HL-60 (cell line): ENCODE measurements at regions not wholly inside any gene's neighbourhood (a gene's known extent, or its start where the extent isn't known, plus 50 kb on each side); places are given as distances from the start of the nearest gene placed in this dataset.

Source experiments
- DNase-seq, 2 experiments: peaks; one replicate each; pipeline ENCODE4 v3.0.0-alpha.2; 2010 to 2020; ENCODE audit warnings: low read depth in 1 of 2, low spot score in 1 of 2
- H3K27ac ChIP-seq: fragments of 250-450 bp; sonication (Bioruptor Pico); replicated peaks from 2 replicates; pipeline ENCODE4 v1.5.1; 2020; ENCODE audit warnings: mild to moderate bottlenecking, moderate library complexity
- H3K27me3 ChIP-seq: fragments of 250-450 bp; sonication (Bioruptor Pico); 2 replicates; pipeline ENCODE4 v1.5.1; 2021; ENCODE audit warnings: mild to moderate bottlenecking, moderate library complexity; ENCODE audit not compliant: insufficient read depth, poor library complexity, severe bottlenecking
- H3K4me3 ChIP-seq: replicated peaks from 2 replicates; pipeline ENCODE4 v1.5.1; 2011; ENCODE audit warnings: mild to moderate bottlenecking, control low read depth, low read length; ENCODE audit not compliant: insufficient read depth
- CTCF ChIP-seq: IDR thresholded peaks from one replicate; pipeline ENCODE4 v1.5.1; 2011; ENCODE audit warnings: low read length, control low read depth, inconsistent platforms; ENCODE audit not compliant: insufficient read depth
- GABPA ChIP-seq: IDR thresholded peaks from 2 replicates; pipeline ENCODE4 v1.6.1; 2012; ENCODE audit warnings: low read depth
- POLR2AphosphoS5 ChIP-seq: IDR thresholded peaks from 2 replicates; pipeline ENCODE4 v1.6.1; 2012; ENCODE audit warnings: low read depth
- REST ChIP-seq: IDR thresholded peaks from 2 replicates; pipeline ENCODE4 v1.6.1; 2012; ENCODE audit warnings: low read depth; ENCODE audit not compliant: insufficient replicate concordance
- SPI1 ChIP-seq: IDR thresholded peaks from 2 replicates; pipeline ENCODE4 v1.6.1; 2012; ENCODE audit warnings: low read depth, mild to moderate bottlenecking, borderline replicate concordance

DNA sequence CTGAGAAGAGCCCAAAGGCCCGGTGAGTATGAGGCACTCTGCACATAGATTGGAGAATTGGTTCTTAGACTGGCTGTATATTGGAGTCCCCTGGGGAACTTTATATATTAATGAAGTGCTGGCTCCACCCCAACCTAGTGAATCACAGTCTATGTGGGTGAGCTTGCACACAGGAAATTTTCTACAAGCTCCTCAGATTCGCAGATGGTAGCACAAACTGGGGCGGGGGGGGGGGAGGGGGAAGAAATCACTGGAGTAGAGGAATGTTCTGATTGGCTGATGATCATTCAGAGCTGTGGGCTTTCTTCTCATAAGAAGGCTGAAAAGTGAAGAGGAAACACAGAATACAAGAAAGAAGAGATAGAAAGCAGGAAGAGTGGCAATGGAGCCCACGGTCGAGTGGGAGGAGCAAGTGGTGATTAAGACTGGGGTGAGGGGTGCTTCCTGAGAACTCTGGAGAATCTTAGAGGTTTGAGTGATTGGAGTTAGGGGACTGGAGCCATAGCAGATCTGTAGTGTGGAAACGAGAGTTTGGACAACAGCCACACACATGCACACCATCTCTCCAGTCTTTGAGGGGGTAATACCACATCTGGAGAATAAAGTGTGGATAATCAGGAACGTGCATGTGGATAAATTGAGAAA lies 465.9 kb upstream of the DAB1 start:
- Histone ChIP-seq H3K4me3 (no peak overlapping the region), H3K27me3 (no peaks in the 10 kb centered on the region), H3K27ac (no peak overlapping the region)
- no peak for DNase-seq
- TF ChIP-seq SPI1: no peak
- no peak for TF ChIP-seq CTCF
- no peak for TF ChIP-seq POLR2AphosphoS5
- TF ChIP-seq REST: no peak
- no peak for TF ChIP-seq GABPA

GRCh38 chr1:57887964-57888491 lies 464.2 kb upstream of the DAB1 start:
- TF ChIP-seq REST (no peak), CTCF (no peak), SPI1 (no peak), GABPA (no peak), POLR2AphosphoS5 (no peak)
- no peak for DNase-seq

GRCh38 chr1:57886376-57886775 lies 462.5 kb upstream of the DAB1 start:
- TF ChIP-seq REST (no peak), GABPA (no peak), POLR2AphosphoS5 (no peak), CTCF (no peak), SPI1 (no peak)
- no peaks in the 10 kb centered on the region for H3K27me3 ChIP-seq
- DNase-seq: no peak

More at GRCh38 chr1:57887964-57888491, 464.2 kb upstream of the DAB1 start:
- Histone ChIP-seq H3K4me3 (no peak overlapping the region), H3K27me3 (no peaks in the 10 kb centered on the region), H3K27ac (no peak overlapping the region)

More at GRCh38 chr1:57886376-57886775, 462.5 kb upstream of the DAB1 start:
- H3K4me3 ChIP-seq: no peak overlapping the region
- H3K27ac ChIP-seq: no peak overlapping the region
